GM19035 (cell line): ENCODE measurements at regions not wholly inside any gene's neighbourhood (a gene's known extent, or its start where the extent isn't known, plus 50 kb on each side); places are given as distances from the start of the nearest gene placed in this dataset.

Source experiments
- ATAC-seq: cut with Tn5 transposase; IDR thresholded peaks from one replicate; pipeline ENCODE4 v1.9.1; 2021; ENCODE audit not compliant: unreplicated experiment

GRCh38 chr22:48585916-48586798, 1241.5 kb downstream of the BRD1 start:
- ATAC-seq, result no peak

GRCh38 chr22:48584170-48584569, 1243.5 kb downstream of the BRD1 start:
- ATAC-seq, result no peak

GRCh38 chr22:48581796-48582469, 1245.7 kb downstream of the BRD1 start:
- no peak for ATAC-seq

- ATAC-seq, result no peak
These were observed 1246.4 kb downstream of the BRD1 start for GRCh38 chr22:48581205-48581766.

- ATAC-seq, result no peak
These were observed 1247.1 kb downstream of the BRD1 start for GRCh38 chr22:48580481-48580970.

GRCh38 chr22:48579928-48580309, 1247.8 kb downstream of the BRD1 start:
- ATAC-seq, result no peak

- no peak for ATAC-seq
These were observed 1248.4 kb downstream of the BRD1 start for GRCh38 chr22:48579043-48579927.

GRCh38 chr22:48578138-48579042, 1249.3 kb downstream of the BRD1 start:
- ATAC-seq, result no peak

- ATAC-seq, result no peak
These were observed 1250.0 kb downstream of the BRD1 start for GRCh38 chr22:48577691-48578090.

- ATAC-seq, result no peak
These were observed 1250.5 kb downstream of the BRD1 start for GRCh38 chr22:48577014-48577690.

- ATAC-seq, result no peak
These were observed 1251.2 kb downstream of the BRD1 start for GRCh38 chr22:48576333-48577013.

GRCh38 chr22:48575618-48576332, 1251.9 kb downstream of the BRD1 start:
- ATAC-seq, result no peak

- no peak for ATAC-seq
These were observed 1252.7 kb downstream of the BRD1 start for GRCh38 chr22:48574776-48575617.

- ATAC-seq, result no peak
These were observed 1253.9 kb downstream of the BRD1 start for GRCh38 chr22:48573766-48574165.

GRCh38 chr22:48572951-48573350, 1254.7 kb downstream of the BRD1 start:
- no peak for ATAC-seq

- ATAC-seq, result no peak
These were observed 1256.8 kb downstream of the BRD1 start for GRCh38 chr22:48570912-48571311.
